ENCODE measurements at regions not wholly inside any gene's neighbourhood (a gene's known extent, or its start where the extent isn't known, plus 50 kb on each side); places are given as distances from the start of the nearest gene placed in this dataset.

DNA sequence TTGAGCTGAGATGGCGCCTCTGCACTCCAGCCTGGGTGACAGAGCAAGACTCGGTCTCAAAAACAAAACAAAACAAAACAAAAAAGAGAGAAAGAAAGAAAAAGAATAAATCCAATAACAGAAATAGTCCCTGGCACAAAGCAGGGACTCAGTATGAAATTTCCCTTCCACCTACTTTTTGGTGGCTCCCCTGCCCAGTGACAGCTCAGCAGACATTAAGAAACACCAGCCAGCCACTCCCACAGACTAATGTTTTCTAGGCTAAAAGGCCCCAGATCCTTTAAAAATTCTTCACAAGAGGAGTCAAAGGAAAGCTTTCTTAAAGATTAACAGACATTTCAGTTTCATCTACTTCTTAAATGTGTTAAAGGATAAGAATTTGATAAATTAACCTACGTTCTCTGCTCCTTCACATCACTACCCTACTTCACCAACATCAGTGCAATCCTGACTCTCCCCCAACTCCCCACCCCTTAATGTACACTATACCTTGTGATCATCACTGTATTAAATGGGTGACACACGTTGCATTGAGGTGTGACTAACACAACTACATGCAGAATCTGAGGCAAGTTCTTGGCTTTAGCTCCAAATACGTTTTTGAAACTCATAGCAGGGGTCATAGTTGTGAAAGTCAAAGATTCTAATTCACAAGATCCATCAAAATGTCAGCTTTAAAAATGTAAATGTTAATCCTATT, 114.5 kb upstream of the CAV2 start:
- TF ChIP-seq, protein P1, sequence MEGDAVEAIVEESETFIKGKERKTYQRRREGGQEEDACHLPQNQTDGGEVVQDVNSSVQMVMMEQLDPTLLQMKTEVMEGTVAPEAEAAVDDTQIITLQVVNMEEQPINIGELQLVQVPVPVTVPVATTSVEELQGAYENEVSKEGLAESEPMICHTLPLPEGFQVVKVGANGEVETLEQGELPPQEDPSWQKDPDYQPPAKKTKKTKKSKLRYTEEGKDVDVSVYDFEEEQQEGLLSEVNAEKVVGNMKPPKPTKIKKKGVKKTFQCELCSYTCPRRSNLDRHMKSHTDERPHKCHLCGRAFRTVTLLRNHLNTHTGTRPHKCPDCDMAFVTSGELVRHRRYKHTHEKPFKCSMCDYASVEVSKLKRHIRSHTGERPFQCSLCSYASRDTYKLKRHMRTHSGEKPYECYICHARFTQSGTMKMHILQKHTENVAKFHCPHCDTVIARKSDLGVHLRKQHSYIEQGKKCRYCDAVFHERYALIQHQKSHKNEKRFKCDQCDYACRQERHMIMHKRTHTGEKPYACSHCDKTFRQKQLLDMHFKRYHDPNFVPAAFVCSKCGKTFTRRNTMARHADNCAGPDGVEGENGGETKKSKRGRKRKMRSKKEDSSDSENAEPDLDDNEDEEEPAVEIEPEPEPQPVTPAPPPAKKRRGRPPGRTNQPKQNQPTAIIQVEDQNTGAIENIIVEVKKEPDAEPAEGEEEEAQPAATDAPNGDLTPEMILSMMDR (IDR thresholded peaks at IDR 0.05): no peak
- no peak for TF ChIP-seq POLR2A (IDR thresholded peaks at IDR 0.05)
